COLO829 (cell line): ENCODE measurements at regions not wholly inside any gene's neighbourhood (a gene's known extent, or its start where the extent isn't known, plus 50 kb on each side); places are given as distances from the start of the nearest gene placed in this dataset.
"Not testable (repeated sequence)": the region's sequence is repeated elsewhere in the genome, so short reads cannot be mapped to it uniquely, and the experiment has no call there.

Source experiments
- DNase-seq: peaks from one replicate; pipeline ENCODE4 v3.0.0; 2012; ENCODE audit warnings: low spot score

DNA sequence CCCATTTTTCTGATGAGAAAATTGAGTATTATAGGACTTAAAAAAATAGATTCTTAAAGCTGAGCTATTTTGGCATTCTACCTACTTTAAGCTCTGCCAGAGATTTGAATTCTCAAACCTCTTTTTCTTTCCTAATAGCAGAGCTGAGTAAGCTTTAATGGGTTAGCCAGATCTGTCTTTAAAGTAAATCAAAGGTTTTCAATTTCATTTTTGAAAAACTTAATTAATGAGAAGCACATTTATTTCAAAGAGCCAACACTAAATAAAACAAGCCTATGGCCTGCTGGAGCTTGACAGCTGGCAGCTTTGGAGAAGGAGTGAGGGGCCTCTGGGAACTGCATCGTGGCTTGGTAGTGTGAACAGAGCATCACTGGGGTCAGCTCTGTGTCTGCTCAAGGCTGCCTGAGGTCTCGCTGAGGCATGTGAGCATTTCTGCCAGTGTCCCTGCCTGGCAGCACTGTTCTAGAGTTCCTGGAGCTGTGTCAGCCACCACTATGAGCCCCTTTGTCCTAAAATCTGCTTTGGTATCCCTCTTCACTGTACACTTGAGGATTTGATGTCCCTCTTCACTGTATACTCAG, 50.4 kb upstream of the PRSS23 start:
- no peak for DNase-seq

DNA sequence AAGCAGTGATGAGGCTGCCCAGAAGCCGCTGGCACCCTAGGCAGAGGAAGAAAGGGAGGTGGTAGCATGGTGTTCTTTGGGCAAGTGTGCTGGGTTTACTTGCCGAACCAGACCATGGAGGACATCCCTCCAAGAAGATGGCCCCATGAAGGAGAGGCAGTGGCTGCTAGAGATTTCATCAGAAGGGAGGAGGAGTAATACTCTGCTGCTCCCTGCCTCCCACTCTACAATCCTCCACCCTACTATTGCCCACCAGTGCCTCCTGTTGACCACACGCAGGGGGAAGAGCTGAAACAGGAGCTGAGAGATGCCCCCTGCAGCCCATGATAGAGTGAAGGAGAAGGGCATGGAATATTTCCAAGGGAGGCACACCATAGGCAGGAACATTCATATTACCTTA, 51.0 kb upstream of the PRSS23 start:
- no peak for DNase-seq

DNA sequence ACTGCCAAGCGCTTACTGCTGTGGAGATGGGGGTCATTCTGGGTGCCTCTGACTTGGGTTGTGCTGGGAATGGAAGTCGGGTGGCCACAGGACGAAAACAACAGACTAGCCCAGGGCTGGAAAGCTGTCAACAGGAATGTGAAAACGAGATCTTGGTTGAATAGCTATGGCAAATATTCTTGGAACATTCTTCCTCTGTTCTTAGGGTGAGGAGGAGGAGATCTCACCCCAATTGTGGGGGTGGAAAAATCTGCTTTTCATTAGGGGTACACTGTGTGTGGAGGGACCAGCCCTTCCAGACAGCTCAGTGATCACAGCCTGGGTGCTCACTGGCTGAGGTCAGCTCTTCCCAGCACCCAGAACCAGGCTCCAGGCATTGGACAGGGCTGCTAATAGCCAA, 52.0 kb upstream of the PRSS23 start:
- DNase-seq, result no peak

DNA sequence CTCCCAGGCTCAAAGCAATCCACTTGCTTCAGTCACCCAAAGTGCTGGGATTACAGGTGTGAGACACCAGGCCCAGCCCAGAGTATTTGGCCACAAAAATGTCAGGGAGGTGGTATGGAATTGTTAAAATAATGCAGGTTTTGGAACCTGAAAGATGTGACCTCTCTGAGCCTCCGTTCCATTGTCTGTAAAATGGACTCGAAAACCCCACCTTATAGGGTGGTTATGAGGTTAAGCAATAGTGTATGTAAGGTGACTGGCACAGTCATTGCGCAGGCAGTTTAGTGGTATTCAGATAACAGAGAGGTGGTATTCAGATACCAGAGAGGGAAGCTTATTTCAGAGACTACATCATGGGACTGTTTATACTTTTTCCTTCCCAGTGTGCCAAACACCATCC, 52.5 kb upstream of the PRSS23 start:
- DNase-seq, result no peak

DNA sequence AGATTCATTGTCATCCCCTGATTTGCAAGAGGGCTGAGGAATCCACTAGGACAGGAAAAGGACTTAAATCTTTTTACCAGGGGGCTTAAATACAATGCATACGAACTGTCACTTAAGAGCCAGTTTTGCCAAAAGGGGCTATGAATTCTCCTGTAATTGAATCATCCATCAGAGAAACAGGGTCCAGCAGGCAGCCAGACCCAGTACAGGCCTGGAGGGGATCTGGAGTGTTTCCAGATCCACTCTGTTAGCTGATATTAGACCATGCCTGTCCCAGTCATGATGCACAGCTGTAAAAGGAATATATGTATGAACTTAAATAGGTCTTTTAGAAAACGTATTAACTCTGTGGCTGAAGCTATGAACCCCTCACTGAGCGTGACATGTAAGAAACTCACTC, 53.8 kb upstream of the PRSS23 start:
- no peak for DNase-seq

DNA sequence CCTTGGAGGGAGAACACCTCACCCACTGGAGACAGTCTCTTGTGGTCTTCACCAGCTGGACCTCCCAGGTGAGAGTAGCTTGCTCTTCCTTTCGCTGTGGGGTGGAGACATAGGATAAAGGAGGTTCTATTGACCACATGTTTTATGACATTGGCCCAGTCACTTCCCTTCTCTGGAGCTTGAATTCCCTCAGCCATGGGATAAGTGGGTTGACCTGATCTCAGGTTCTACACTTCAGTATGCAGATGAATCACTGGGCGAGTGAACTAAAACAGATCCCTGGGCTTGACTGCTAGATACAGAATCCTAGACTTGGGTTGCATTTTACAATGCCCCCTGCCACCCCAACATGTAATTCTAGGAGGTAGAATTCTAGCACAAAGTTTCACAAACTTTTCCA, 54.8 kb upstream of the PRSS23 start:
- DNase-seq, result no peak

DNA sequence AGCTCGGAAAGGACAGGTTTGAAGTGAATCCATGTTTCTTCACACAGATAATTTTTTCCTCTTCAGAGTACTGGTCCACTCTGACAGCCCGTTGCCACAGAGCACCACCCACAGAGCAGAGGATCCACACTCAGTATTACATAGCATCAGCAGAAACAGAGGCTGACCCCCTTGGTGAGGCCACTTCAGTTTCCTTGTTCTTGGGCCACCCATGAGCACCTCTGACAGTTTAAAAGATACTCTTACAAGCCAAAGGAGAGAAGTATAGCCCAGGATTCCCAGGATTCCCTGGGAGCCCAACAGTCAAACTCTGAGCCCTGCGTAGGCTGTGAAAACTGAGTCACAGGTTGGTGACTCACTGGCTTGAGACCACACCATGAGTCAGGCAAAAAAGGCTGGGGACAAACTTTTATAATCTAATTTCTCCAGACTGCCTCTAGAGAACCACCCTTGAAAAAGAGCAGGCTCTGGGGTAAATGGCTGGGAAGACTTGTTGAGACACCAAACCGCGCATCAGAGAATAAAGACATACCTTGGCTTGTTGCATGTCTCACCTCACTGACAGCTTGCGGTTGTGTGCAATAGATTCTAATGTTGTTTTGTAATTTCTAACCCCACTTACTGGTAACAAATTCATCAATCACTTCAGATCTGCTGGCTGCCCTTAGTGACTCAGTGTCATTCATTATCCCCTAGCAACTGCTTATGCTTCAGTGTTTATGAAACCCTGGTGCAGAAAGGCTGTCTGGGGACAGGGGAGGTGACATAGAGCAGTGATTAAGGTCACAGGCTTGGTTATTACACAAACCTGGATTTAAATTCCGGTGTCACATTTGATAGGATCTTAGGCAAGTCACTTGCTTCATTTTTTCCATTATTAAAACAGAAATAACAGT, 56.9 kb upstream of the PRSS23 start:
- DNase-seq, result peak; percentile 78

DNA sequence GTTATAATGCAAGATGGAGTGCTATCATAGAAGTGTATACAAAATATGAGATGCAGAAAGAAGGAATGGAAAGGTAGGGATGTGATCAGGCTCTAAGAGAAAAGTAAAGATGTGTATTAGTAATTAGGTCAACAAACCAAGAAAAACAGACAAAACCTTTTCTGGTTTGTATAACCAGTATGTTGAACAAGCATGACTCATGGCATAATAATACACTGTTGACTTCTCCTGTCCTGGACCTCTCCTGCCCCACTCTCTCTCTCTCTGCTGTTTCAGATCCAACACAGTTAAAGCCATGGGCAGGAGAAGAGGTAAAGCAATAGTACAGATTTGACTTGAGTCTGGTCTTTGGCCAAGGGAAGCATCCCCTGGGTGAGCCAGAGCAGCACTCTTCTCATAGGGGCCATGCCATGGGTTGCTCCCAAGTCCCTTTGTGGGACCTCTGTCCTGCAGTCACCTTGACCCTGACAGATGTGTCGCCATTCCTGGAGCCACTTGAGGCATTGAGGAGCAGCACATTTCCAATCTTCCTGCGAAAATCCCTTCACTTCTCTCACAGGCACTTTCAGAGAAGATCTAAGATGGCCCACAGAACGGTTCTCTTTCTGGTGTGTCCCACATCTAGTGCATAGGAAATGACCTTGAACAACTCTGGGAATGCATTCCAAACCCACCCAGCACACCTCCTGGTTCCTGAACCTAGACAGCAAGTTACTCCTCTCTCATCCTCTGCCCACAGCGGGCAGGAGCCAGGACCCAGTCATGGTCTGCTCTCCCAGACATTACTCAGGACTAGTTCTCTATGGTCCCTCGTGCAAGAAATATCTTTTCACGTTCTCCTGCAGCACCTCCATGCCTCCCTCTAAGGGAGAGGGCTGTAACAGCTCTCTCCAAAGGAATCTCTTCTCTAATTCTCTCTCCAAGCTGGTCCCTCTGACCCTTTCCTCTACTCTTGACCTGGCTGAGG, 58.2 kb upstream of the PRSS23 start:
- DNase-seq, result no peak

DNA sequence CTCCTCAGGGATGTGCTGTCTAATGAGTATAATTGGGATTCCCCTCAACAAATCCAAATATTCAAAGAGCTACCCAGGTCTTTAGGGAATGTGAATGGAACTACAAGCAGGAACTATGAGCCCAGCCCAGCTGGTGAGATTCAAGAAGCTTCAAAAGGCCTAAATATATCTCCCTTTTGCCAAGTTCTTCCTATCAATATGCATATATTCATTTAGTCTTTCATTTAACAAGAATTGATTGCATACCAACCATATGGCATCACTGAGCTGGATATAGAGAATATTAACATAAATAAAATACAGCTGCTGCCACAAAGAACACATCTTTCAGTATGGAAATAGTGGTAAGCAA, 58.9 kb upstream of the PRSS23 start:
- DNase-seq, result no peak

DNA sequence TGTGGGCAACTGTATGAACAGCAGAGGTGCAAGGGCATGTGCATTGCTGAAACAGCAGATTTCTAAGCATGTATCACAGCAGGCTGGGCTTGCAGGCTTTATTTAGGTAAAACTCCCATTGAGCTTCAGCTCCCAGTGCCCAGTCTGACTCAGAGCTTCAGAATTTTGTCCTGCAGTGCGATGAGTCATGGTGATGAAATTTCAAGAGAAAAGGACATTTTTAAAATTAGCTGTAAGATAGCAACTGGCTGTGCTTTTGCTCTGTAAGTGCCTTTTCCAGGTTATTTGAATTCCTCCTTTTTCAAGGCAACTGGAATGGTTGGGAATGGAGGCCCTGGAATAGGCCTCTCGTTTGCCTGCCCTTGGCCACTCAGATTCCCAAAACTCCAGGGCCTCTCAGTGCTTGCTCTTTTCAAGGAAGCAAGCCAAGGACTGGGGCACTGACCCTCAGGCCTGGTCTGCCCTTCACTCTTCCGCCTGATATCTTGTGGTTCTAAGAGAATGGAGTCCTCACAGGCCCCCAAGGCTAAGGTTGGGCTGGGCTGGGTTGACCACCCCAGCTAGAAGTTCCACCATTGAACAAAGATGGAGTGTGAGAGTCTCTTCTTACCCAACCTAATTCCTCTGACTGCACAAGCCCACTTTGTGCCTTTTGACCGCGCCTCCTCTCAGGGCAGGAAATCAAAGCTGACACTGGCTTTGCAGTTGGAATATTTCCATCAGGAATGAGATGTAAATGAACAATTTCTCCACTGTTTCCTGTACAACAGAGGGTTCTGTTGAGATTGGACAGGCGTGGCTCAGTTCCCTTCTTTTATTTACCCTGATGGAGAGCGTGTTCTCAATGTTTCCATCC, 59.5 kb upstream of the PRSS23 start:
- DNase-seq, result peak; percentile 88

DNA sequence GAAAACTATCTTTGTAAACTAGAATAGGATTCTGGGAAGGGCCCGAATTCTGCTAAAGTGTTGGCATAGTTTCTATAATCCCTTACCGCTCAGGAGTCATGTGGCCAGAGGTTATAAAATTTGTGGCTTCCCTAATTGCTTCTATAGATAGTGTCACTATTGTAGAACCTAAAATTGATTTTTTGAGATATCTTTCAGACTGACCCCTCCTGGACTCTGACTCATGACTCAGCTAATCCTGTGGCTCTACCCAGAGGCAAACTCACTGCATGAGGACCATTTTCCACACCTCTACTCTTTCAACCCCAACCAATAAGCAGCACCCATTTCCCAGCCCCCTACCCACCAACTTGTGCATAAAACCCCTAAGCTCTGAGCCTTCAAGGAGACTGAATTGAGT, 61.8 kb upstream of the PRSS23 start:
- no peak for DNase-seq

DNA sequence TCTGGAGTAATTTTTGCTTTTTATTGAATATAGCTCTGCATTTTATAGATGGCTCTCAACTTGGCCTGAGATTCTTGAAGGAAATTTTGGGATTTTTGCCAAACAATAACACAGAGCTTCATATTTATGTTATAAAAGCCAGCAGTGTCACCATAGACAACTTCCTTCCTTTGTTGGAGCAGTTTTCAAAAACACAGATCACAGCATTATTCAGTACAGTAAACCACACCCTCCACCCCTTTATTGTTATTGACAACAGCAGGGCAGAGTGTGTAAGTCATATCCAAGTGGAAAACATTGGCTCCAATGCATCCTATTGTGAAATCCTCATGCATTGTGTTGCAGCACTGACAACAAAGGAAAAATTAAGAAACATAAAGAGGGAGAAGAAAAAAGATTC, 62.6 kb upstream of the PRSS23 start:
- DNase-seq, result no peak

DNA sequence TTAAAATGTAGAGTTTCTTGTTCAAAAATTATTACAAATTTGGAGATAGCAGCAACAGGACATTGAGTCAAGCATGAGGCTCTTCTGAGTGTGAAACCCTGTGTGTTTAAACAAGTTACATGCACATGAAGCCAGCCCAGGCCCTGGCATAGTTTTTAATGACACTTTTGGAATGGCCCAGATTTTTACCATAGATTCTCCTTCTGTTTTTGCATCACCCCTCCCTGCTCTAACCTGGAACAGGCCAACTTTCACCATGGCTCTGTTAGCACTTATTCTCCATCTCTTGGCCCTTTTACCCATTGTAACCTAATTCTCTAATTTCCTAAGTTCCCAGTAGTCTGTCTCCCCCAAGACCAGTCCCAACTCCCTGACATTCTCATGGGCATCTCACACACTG, 63.1 kb upstream of the PRSS23 start:
- no peak for DNase-seq

DNA sequence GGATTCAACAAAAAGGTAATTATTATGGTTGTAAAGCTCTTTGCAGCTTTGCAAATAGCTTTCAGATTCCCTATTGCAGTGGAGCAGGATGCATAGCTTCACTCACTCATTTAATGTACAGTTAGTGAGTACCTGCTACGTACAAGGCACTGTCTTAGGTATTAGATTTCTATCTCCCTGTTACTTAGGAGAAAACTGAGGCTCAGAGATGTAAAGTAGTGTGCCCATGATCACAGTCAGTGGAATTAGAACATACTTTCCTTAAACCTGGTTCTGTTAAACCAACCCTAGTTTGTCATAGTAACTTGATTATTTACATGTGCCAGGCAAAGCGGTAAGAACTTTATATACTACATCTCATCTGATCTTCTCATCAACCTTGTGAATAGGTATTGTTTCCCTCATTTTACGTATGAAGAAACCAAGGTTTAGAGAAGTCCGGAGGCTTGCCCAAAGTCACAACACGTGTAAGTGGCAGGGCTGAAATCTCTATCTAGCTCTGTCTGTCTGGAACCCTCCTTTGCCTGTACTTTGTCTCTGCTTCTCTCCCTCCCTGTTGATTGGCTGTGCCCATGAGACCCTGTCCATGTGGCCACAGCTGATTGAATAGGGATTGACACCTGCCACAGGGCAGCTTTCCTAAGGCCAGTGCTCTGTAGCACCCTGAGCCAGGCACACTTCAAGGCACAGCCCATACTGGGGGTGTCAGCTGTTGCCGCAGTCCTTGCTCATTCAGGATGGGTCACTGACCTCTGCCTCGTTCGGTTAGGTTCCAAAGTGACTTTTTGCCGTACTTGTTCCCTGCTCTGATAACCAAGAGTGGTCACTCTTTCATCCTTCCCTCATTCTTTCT, 63.8 kb upstream of the PRSS23 start:
- DNase-seq, result no peak

DNA sequence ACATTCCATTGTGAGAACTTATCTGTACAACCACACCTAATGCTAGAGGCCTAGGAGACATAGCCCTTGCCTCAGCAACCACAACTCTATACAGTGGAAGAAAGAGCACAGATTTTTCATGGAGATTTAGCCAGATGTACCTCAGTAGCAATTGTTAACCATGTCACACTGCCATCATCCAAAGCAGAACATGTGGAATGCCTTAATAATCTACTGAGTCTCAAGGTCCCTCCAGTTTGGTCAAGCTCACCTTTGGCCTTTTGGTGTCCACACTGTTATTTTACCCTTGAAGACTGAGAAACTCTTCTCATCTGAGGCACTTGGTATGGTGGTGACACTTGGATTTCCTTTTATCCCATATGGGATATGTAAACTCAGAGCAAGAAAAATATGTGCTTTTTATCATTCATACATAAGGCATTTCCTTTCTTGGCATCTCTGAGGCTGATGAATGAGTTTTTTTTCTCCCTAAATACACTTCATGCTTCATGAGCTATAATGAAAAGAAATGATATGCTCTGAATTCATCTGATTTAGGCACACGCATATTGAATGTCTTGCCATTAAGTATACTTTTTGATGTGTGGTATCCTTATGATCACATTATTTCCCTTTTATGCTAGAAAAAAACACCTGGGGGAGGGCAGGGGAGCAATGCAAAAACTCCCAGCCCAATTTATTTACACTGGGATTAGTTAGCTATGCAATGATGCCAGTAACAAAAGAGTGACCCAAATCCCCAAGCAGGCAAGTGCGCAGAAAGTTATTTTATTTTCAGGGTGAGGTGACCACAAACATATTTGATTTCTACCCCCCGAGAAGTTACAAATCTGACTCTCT, 63.3 kb upstream of the ME3 start:
- DNase-seq, result no peak

DNA sequence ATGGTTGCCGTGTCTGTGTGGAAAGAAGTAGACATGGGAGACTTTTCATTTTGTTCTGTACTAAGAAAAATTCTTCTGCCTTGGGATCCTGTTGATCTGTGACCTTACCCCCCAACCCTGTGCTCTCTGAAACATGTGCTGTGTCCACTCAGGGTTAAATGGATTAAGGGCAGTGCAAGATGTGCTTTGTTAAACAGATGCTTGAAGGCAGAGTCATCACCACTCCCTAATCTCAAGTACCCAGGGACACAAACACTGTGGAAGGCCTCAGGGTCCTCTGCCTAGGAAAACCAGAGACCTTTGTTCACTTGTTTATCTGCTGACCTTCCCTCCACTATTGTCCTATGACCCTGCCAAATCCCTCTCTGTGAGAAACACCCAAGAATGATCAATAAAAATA, 60.3 kb upstream of the ME3 start:
- DNase-seq, result not testable (repeated sequence)

DNA sequence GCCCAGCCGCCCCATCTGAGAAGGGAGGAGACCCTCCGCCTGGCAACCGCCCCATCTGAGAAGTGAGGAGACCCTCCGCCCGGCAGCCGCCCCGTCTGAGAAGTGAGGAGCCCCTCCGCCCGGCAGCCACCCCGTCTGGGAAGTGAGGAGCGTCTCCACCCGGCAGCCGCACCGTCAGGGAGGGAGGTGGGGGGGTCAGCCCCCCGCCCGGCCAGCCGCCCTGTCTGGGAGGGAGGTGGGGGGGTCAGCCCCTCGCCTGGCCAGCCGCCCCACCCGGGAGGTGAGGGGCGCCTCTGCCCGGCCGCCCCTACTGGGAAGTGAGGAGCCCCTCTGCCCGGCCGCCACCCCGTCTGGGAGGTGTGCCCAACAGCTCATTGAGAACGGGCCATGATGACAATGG, 59.9 kb upstream of the ME3 start:
- not testable (repeated sequence) for DNase-seq

DNA sequence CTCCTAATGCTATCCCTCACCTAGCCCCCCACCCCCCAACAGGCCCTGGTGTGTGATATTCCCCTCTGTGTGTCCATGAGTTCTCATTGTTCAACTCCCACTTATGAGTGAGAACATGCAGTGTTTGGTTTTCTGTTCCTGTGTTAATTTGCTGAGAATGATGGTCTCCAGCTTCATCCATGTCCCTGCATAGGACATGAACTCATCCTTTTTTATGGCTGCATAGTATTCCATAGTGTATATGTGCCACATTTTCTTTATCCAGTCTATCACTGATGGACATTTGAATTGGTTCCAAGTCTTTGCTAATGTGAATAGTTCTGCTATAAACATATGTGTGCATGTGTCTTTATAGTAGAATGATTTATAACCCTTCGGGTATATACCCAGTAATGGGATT, 57.2 kb upstream of the ME3 start:
- not testable (repeated sequence) for DNase-seq

DNA sequence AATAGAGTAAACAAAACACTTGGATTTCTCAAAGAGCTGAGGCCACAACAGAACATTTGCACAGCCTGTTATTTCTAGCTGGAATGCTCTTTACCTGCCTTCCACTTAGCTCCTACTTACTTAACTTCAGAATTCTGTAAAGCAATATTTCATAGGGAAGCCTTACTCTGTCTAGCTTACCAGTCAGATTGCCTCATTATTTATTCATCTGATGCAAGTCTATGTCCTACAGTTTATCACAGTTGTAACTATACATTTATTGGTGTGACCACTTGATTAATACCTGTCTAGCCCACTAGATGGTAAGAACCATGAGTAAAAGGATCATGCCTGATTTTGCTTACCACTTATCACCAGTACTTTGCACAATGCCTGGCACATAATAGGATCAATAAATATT, 56.1 kb upstream of the ME3 start:
- no peak for DNase-seq
